Activated CD8-positive, alpha-beta T cell treated with anti-CD3 and anti-CD28 coated beads for 36 hours (primary cell): ENCODE measurements at regions not wholly inside any gene's neighbourhood (a gene's known extent, or its start where the extent isn't known, plus 50 kb on each side); places are given as distances from the start of the nearest gene placed in this dataset.

ENCODE experiments used
- ATAC-seq: fragments of 200-7000 bp; cut with Tn5 transposase; one replicate; pipeline ENCODE4 v1.10.0; 2021; ENCODE audit warnings: mild to moderate bottlenecking, moderate library complexity
- CTCF ChIA-PET: fragments of 350-600 bp; sonication (Branson Sonifier 250); formaldehyde crosslinking; loops from one replicate; lab custom pipeline; 2021; ENCODE audit warnings: antibody characterized with exemption; lab: Charles Lee
- POLR2A ChIA-PET: fragments of 350-600 bp; sonication (Branson Sonifier 250); formaldehyde crosslinking; loops from one replicate; lab custom pipeline; 2021; ENCODE audit warnings: antibody characterized with exemption; lab: Charles Lee
- DNase-seq: peaks from one replicate; pipeline ENCODE4 v3.0.0-alpha.2; 2020
- H3K27ac Mint-ChIP-seq: one replicate; pipeline ENCODE4 v1.8.0; 2021; ENCODE audit warnings: mild to moderate bottlenecking, mixed read lengths
- H3K27me3 Mint-ChIP-seq: one replicate; pipeline ENCODE4 v1.8.0; 2021; ENCODE audit warnings: mixed read lengths
- H3K36me3 Mint-ChIP-seq: one replicate; pipeline ENCODE4 v1.8.0; 2021; ENCODE audit warnings: low read depth, mixed read lengths
- H3K4me1 Mint-ChIP-seq: one replicate; pipeline ENCODE4 v1.8.0; 2021; ENCODE audit warnings: low read depth, mixed read lengths
- H3K4me3 Mint-ChIP-seq: one replicate; pipeline ENCODE4 v1.8.0; 2021; ENCODE audit warnings: mild to moderate bottlenecking, moderate library complexity, mixed read lengths
- H3K9me3 Mint-ChIP-seq: one replicate; pipeline ENCODE4 v1.8.0; 2021; ENCODE audit warnings: mixed read lengths
- CTCF ChIP-seq: fragments of 200-600 bp; IDR thresholded peaks from one replicate; pipeline ENCODE4 v1.8.0; 2022; ENCODE audit warnings: antibody characterized with exemption, mild to moderate bottlenecking
- intact Hi-C: fragments of 100-400 bp; cut with micrococcal nuclease; formaldehyde crosslinking; loops from one replicate; pipeline ENCODE4 v1.10.0; 2022

- H3K4me3 Mint-ChIP-seq, result no peak overlapping the region
- no peak overlapping the region for H3K27ac Mint-ChIP-seq
- POLR2A ChIA-PET, result no interaction called here
- H3K27me3 Mint-ChIP-seq, result no peaks in the 10 kb centered on the region
- TF ChIP-seq CTCF, result no peak
- DNase-seq, result no peak
- no peaks in the 10 kb centered on the region for H3K9me3 Mint-ChIP-seq
- CTCF ChIA-PET, result no interaction called here
- ATAC-seq, result no peak
- intact Hi-C loops, result no loop called here
- no peaks in the 10 kb centered on the region for H3K36me3 Mint-ChIP-seq
- H3K4me1 Mint-ChIP-seq, result no peaks in the 10 kb centered on the region
Measured at GRCh38 chr6:71481011-71481410, 192.4 kb downstream of the OGFRL1 start.

GRCh38 chr6:71481801-71482200, 193.2 kb downstream of the OGFRL1 start:
- ChIA-PET CTCF (no interaction called here), POLR2A (no interaction called here)
- Mint-ChIP-seq H3K4me1 (no peaks in the 10 kb centered on the region), H3K9me3 (no peaks in the 10 kb centered on the region), H3K27ac (no peak overlapping the region), H3K36me3 (no peaks in the 10 kb centered on the region), H3K4me3 (no peak overlapping the region), H3K27me3 (no peaks in the 10 kb centered on the region)
- DNase-seq (no peak), ATAC-seq (no peak)
- intact Hi-C loops, result no loop called here
- TF ChIP-seq CTCF, result no peak

GRCh38 chr6:71482742-71483141, 194.1 kb downstream of the OGFRL1 start:
- no peak for ATAC-seq
- CTCF ChIA-PET, result no interaction called here

GRCh38 chr6:71486461-71486860, 197.8 kb downstream of the OGFRL1 start:
- TF ChIP-seq CTCF, result no peak
- H3K9me3 Mint-ChIP-seq, result no peaks in the 10 kb centered on the region
- H3K4me1 Mint-ChIP-seq, result no peaks in the 10 kb centered on the region
- ATAC-seq (no peak), DNase-seq (no peak)
- H3K4me3 Mint-ChIP-seq, result no peak overlapping the region
- intact Hi-C loops, result no loop called here
- H3K36me3 Mint-ChIP-seq, result no peaks in the 10 kb centered on the region
- CTCF ChIA-PET, result no interaction called here
- H3K27ac Mint-ChIP-seq, result no peak overlapping the region
- H3K27me3 Mint-ChIP-seq, result peaks cover 2% of the 10 kb centered on the region
- POLR2A ChIA-PET, result no interaction called here

More at GRCh38 chr6:71482742-71483141, 194.1 kb downstream of the OGFRL1 start:
- Mint-ChIP-seq H3K4me3 (no peak overlapping the region), H3K27me3 (no peaks in the 10 kb centered on the region), H3K36me3 (no peaks in the 10 kb centered on the region), H3K4me1 (no peaks in the 10 kb centered on the region), H3K27ac (no peak overlapping the region), H3K9me3 (no peaks in the 10 kb centered on the region)
- POLR2A ChIA-PET, result no interaction called here
- intact Hi-C loops, result no loop called here
- TF ChIP-seq CTCF, result no peak
- DNase-seq, result no peak

- no peaks in the 10 kb centered on the region for H3K36me3 Mint-ChIP-seq
- TF ChIP-seq CTCF, result no peak
- intact Hi-C loops, result no loop called here
- H3K27ac Mint-ChIP-seq, result no peak overlapping the region
- H3K4me1 Mint-ChIP-seq, result no peaks in the 10 kb centered on the region
- ChIA-PET CTCF (interaction anchor here (0.6 kb wide), 2 partner anchors 9 to 47 kb away, joined by 3 read pairs; no protein-coding TSS in a partner anchor), POLR2A (interaction anchor here (1.1 kb wide), 1 partner anchor 10 kb away, joined by 4 read pairs; no protein-coding TSS in a partner anchor)
- no peaks in the 10 kb centered on the region for H3K9me3 Mint-ChIP-seq
- peaks cover 3% of the 10 kb centered on the region for H3K27me3 Mint-ChIP-seq
- no peak overlapping the region for H3K4me3 Mint-ChIP-seq
- no peak for DNase-seq
- ATAC-seq, result no peak
Measured at GRCh38 chr6:71488186-71488585, 199.6 kb downstream of the OGFRL1 start.
